NOMO-1 treated with dmso at 0.1 percent for 144 hours (cell line): ENCODE measurements at regions not wholly inside any gene's neighbourhood (a gene's known extent, or its start where the extent isn't known, plus 50 kb on each side); places are given as distances from the start of the nearest gene placed in this dataset.
A peak's percentile ranks its signal among the peaks of the same experiment; 100 is the strongest.

Source experiments
- DNase-seq: peaks from one replicate; lab custom pipeline; 2025; ENCODE audit not compliant: unreplicated experiment; lab: John Stamatoyannopoulos, UW

GRCh38 chr17:17398188-17398942 lies 78.4 kb upstream of the MED9 start:
- no peak for DNase-seq

GRCh38 chr17:17398943-17399926 lies 77.6 kb upstream of the MED9 start:
- DNase-seq = no peak

DNA sequence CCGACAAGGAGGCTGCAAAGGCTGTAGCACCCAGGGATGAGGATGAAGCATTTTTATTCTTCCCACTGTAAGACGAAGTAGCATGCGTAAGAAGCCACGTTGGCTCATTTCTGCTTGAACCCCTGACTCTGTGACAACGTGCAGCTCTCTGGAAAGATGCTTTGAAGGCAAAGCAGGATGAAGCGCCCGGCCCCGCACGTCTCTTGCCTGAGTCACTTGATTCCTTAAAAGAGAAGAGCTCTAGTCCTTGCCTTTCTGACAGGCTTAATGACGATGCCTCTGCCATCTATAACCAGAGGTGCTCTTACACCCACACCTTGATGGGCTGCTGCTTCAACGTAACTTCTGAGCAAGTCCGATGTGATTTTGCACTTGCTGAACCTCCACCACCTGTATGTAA lies 76.7 kb upstream of the MED9 start:
- no peak for DNase-seq

DNA sequence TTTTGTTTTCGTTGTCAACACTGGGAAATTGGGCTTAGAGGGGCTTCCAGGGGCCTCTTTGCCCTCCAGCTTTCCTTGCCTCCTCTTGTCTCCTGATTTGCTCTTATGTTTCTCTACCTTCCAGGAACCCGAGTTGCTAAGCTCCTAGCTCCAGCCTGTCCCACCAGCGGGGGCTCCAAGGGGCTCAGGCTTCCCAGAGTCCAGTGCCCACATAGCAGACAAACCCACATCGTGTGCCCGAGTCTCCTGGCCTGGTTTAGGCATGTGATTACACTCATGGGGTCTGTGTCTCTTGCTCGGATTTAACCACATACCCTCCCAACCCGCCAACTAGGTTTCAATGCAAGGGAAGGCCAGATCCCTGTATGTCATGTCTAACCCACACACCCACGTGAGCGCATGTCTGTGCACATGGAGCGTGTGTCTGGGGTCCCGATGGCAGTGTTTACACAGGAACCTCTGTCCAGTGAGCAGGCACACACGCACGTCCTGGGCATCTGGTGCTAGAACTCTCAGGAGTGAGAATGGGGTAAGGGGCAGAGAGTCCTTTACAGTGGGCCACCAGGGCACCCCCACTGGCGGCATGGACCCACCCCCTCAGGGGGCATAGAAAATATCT lies 76.1 kb upstream of the MED9 start:
- no peak for DNase-seq

GRCh38 chr17:17401271-17401781 lies 75.5 kb upstream of the MED9 start:
- no peak for DNase-seq

DNA sequence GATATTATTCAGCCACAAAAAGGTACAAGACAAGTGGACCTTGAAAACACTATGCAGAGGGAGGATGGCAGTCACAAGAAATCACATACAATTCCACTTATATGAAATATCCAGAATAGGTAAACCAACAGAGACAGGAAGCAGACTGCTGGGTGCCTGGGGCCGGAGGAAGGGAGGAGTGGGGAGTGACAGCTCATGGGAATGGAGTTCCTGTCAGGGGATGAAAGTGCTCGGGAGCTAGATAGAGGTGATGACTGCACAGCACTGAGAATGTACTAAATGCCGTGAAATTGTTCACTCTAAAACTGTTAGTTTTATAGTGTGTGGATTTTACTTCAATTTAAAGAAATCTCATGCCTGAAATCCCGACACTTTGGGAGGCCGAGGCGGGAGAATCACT lies 74.2 kb upstream of the MED9 start:
- no peak for DNase-seq

DNA sequence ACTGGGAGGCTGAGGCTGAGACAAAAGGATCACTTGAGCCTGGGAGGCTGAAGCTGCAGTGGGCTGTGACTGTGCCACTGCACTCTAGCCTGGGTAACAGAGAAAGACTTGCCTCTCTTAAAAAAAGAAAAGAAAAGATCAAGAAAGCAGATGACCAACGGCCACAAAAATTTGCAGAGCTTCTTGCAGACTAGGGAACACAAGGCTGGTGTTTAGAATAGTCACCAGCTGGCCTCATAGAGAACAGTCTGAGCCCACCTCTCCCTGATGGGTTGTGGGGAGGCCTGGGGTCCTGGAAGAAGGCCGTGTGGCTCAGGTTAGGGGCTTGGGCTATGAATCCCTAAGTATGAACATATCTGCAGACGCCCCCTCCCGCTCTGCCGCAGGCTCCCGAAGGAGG lies 73.7 kb upstream of the MED9 start:
- no peak for DNase-seq

DNA sequence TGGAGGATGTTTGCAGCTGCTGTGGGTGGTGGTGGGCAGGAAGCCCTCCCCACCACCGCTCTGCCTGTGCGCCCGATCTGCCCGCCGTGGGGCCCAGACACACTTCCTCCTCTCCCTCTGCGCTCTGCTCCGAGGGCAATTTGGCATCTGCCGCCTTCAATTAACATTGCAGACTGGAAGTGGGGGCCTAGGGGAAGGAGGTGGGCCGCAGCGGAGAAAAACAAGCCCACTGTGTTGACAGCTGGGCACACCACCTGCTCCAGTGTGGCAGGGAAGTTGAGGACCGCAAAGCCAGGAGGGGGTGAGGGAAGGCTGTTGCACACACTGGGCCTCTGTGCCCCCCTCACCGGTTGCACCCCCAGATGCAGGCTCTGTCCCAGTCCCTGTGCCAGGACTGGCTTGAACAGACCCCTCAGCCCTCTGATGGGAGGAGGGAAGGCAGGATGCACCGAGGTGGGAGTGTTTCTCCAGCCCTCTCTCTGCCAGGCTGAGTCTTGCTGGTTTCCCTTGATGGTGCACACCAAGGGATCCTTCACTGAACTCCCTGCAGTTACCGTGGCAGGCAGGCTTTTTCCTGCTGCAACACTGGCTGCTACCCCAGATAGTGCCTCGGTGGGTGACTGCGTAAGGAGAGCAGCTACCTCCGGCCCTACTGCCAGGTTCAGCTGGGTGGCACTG lies 72.8 kb upstream of the MED9 start:
- DNase-seq = peak; percentile 88

DNA sequence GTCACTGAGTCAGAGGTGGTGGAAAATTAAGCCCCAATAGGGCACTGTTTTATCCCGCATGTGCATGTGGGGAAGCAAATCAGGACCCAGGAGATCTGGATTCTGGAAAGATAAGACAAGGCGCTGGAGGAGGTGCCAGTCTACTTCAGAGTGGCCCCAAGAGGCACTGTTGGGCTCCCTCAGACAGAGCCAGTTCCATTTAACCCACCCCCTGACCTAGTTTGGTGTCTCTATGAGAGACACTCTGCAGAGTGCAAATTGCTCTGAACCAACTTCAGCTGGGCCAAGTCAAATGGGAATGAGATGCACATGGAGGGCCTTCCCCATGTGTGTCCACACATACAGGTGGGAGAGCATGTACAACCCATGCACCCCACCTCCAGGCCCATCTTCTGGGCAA lies 71.1 kb upstream of the MED9 start:
- no peak for DNase-seq

DNA sequence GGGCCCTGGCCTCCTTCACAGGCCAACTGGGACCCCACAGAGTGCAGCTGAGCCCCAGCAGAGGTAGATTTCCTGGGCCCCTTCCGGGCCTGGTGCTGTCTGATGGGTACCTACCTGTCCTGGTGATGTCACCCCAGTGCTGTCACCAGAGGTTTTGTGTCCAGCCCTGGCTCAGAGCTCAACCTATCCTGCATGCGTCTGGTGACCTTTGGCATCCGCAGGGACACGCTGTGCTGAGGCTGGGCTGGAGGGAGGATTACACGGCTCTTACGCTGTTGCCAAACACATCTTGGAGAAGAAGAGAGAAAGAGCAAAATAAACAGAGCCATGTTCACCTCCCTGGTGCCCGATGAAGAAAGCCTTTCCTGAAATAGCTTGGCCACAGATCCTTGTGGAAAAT lies 70.6 kb upstream of the MED9 start:
- no peak for DNase-seq

- DNase-seq = peak; percentile 27
These were observed 68.5 kb upstream of the MED9 start for GRCh38 chr17:17408236-17408794.

GRCh38 chr17:17410357-17410756 lies 66.4 kb upstream of the MED9 start:
- DNase-seq = no peak

GRCh38 chr17:17411692-17412091 lies 65.1 kb upstream of the MED9 start:
- no peak for DNase-seq

- no peak for DNase-seq
These were observed 64.5 kb upstream of the MED9 start for GRCh38 chr17:17412326-17412725.

- DNase-seq = no peak
These were observed 63.5 kb upstream of the MED9 start for GRCh38 chr17:17413215-17413792.

GRCh38 chr17:17413821-17414220 lies 63.0 kb upstream of the MED9 start:
- DNase-seq = no peak

- DNase-seq = no peak
These were observed 62.4 kb upstream of the MED9 start for GRCh38 chr17:17414341-17414805.

GRCh38 chr17:17415006-17415405 lies 61.8 kb upstream of the MED9 start:
- DNase-seq = no peak

GRCh38 chr17:17416007-17416399 lies 60.8 kb upstream of the MED9 start:
- peak; percentile 60 for DNase-seq
